Muscle layer of duodenum (tissue), 2 donors: ENCODE measurements at regions not wholly inside any gene's neighbourhood (a gene's known extent, or its start where the extent isn't known, plus 50 kb on each side); places are given as distances from the start of the nearest gene placed in this dataset.

Experiments used
- H3K27ac ChIP-seq: one replicate; pipeline ENCODE4 v1.7.0; 2013; ENCODE audit warnings: mild to moderate bottlenecking, low read length
- H3K27me3 ChIP-seq: one replicate; pipeline ENCODE4 v1.7.0; 2013; ENCODE audit warnings: low read depth, mild to moderate bottlenecking, control low read depth, low read length
- H3K36me3 ChIP-seq, 2 donors: one replicate each; pipeline ENCODE4 v1.7.0; 2013; ENCODE audit warnings: low read length in 2 of 2, control low read depth in 1 of 2, mild to moderate bottlenecking in 1 of 2; ENCODE audit not compliant: insufficient read depth in 2 of 2, control insufficient read depth in 1 of 2
- H3K4me1 ChIP-seq, 2 donors: one replicate each; pipeline ENCODE4 v1.7.0; 2013; ENCODE audit warnings: low read length in 2 of 2, mild to moderate bottlenecking in 2 of 2, control low read depth in 1 of 2, moderate library complexity in 1 of 2; ENCODE audit not compliant: insufficient read depth in 2 of 2, control insufficient read depth in 1 of 2
- H3K4me3 ChIP-seq, 2 donors: one replicate each; pipeline ENCODE4 v1.7.0; 2013; ENCODE audit warnings: low read length in 2 of 2, low read depth in 1 of 2, mild to moderate bottlenecking in 1 of 2
- H3K9me3 ChIP-seq, 2 donors: one replicate each; pipeline ENCODE4 v1.7.0; 2013; ENCODE audit warnings: low read length in 2 of 2, control low read depth in 1 of 2, mild to moderate bottlenecking in 1 of 2; ENCODE audit not compliant: control insufficient read depth in 1 of 2
- donor health status: healthy.

DNA sequence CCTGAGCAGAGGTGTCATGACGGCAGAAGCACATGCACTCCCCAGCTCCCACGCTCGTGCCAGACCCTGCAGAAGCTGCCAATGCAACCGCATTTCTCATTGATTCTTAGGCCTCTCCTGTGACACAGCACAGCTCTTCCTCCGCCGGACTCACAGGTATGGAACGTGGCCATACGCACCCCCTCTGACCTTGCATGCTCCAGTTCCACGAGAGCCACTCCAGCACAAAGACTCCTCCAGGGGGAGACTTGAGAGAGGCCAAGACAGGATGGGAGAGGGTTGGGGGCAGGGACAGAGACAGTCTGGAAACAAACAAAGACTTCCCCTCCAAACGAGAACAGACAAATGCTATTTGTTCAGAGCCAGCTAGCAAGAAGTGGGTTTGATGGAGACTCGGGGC is 124.3 kb upstream of the PPP2R2D start:
- Histone ChIP-seq H3K4me3 (peak overlapping the region in 1 of 2 donors; percentile 20), H3K27ac (no peak overlapping the region), H3K36me3 (no peaks in the 10 kb centered on the region), H3K9me3 (peaks cover 13 to 37% of the 10 kb centered on the region in 2 donors), H3K27me3 (peaks cover 5% of the 10 kb centered on the region), H3K4me1 (peaks cover 0 to 3% of the 10 kb centered on the region in 2 donors)

GRCh38 chr10:131777162-131777561 is 123.6 kb upstream of the PPP2R2D start:
- Histone ChIP-seq H3K27ac (no peak overlapping the region), H3K4me3 (no peak overlapping the region), H3K9me3 (peaks cover 13 to 37% of the 10 kb centered on the region in 2 donors), H3K4me1 (peaks cover 0 to 3% of the 10 kb centered on the region in 2 donors), H3K27me3 (peaks cover 5% of the 10 kb centered on the region), H3K36me3 (no peaks in the 10 kb centered on the region)

DNA sequence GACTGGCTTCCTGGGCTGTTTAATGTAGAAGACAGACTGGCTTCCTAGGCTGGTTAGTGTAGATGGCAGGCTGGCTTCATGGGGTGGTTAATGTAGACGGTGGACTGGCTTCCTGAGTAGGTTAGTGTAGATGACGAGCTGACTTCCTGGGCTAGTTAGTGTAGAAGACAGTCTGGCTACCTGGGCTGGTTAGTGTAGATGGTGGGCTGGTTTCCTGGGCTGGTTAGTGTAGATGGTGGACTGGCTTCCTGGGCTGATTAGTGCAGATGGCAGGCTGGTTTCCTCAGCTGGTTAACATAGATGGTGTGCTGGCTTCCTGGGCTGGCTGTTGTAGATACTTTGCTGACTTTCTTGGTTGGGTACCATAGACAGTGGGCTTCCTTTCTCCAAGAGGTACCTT is 122.9 kb upstream of the PPP2R2D start:
- Histone ChIP-seq H3K9me3 (peaks cover 13 to 37% of the 10 kb centered on the region in 2 donors), H3K27ac (no peak overlapping the region), H3K36me3 (no peaks in the 10 kb centered on the region), H3K27me3 (peaks cover 5% of the 10 kb centered on the region), H3K4me3 (peak overlapping the region in 1 of 2 donors; percentile 17), H3K4me1 (no peaks in the 10 kb centered on the region)

GRCh38 chr10:131778385-131778784 is 122.4 kb upstream of the PPP2R2D start:
- H3K9me3 ChIP-seq: peaks cover 13 to 37% of the 10 kb centered on the region in 2 donors
- H3K4me3 ChIP-seq: peak overlapping the region in 1 of 2 donors; percentile 17

DNA sequence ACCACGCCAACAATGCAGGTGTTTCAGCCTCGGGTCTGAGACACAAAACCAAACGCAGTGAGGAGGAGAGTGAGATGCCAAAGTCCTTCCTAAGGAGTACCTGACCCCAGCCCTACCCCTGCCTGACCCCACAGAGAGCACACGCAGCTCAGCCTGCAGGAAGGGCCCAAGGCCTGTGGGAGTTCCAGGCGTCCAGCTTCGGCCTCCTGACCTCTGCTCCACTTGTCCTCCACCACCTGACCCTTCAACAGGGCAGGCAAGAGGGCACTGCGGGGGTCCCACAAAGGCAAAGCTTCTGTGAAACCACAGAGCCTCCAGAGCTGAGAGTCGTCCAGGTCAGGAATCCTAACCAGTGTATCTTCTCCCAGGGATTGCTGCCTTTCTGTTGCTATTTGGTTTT is 122.0 kb upstream of the PPP2R2D start:
- Histone ChIP-seq H3K27me3 (no peaks in the 10 kb centered on the region), H3K4me1 (no peaks in the 10 kb centered on the region), H3K4me3 (no peak overlapping the region), H3K9me3 (peaks cover 13 to 37% of the 10 kb centered on the region in 2 donors), H3K27ac (no peak overlapping the region), H3K36me3 (no peaks in the 10 kb centered on the region)

More at GRCh38 chr10:131778385-131778784, 122.4 kb upstream of the PPP2R2D start:
- H3K27me3 ChIP-seq: peaks cover 2% of the 10 kb centered on the region
- H3K4me1 ChIP-seq: no peaks in the 10 kb centered on the region
- H3K27ac ChIP-seq: no peak overlapping the region
- H3K36me3 ChIP-seq: no peaks in the 10 kb centered on the region

DNA sequence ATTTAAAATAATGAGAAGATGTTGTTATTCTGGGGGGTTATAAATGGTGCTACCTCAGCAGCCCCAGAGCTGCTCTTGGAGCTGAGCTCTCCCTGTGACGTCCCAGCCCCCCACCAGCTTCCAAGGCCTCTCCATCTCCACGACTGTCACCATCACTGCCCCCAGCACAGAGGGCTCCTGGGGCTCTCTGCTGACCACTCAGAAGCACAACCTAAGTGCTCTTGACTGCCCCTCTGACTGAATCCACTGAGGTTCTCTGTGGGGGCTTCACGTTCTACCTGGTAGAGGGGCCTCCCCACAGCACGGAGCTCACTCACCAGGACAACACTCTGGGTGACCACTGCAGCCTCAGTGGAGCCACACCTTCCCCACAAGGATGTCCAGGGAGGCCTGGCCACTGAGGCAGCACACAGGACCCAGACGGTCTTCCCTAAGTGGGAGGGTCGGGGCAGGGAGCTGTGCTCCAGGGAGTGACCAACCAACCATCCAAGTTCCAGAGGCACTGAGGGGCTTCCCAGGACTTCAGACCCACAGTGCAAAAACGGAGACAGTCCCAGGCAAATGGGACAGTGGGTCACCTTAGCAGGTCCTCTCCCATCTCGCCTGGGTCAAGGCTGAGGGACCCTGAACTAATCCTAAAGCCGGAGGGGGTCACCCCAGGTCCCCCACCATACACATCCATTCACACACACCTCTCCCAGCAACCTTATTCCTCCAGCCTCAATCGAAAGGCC is 121.0 kb upstream of the PPP2R2D start:
- Histone ChIP-seq H3K36me3 (no peaks in the 10 kb centered on the region), H3K27me3 (no peaks in the 10 kb centered on the region), H3K4me1 (no peaks in the 10 kb centered on the region), H3K4me3 (no peak overlapping the region), H3K27ac (no peak overlapping the region), H3K9me3 (peaks cover 13 to 37% of the 10 kb centered on the region in 2 donors)

GRCh38 chr10:131781076-131781475 is 119.7 kb upstream of the PPP2R2D start:
- no peak overlapping the region for H3K27ac ChIP-seq
- no peaks in the 10 kb centered on the region for H3K4me1 ChIP-seq
- H3K9me3 ChIP-seq: peaks cover 13 to 28% of the 10 kb centered on the region in 2 donors
- H3K27me3 ChIP-seq: no peaks in the 10 kb centered on the region
- no peak overlapping the region for H3K4me3 ChIP-seq
- no peaks in the 10 kb centered on the region for H3K36me3 ChIP-seq

DNA sequence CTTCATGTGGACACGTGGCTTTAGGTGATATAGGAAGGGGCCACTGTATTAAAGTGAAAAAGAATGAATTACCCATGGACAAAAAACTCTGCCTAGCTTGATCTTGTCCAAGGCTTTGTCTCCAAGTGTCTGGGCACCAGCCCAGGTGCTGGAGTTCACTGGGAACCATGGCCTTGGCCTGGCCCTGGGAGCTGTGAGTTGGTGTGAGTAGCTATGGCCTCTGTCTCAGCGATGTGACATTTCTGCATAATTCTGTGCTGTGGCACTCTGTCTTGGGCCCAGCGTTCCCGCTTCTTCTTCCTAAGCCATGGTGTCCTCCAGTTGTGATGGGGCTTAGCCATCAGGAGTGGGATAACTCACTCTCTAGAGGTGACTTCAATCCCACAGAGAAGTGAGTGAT is 119.0 kb upstream of the PPP2R2D start:
- no peaks in the 10 kb centered on the region for H3K4me1 ChIP-seq
- H3K27ac ChIP-seq: no peak overlapping the region
- no peaks in the 10 kb centered on the region for H3K27me3 ChIP-seq
- H3K36me3 ChIP-seq: no peaks in the 10 kb centered on the region
- H3K9me3 ChIP-seq: peaks cover 12 to 21% of the 10 kb centered on the region in 2 donors
- H3K4me3 ChIP-seq: no peak overlapping the region

GRCh38 chr10:131784363-131785120 is 116.3 kb upstream of the PPP2R2D start:
- no peak overlapping the region for H3K4me3 ChIP-seq
- H3K27ac ChIP-seq: no peak overlapping the region
- H3K4me1 ChIP-seq: no peaks in the 10 kb centered on the region
- no peaks in the 10 kb centered on the region for H3K36me3 ChIP-seq
- H3K9me3 ChIP-seq: no peaks in the 10 kb centered on the region
- H3K27me3 ChIP-seq: no peaks in the 10 kb centered on the region

- Histone ChIP-seq H3K9me3 (no peaks in the 10 kb centered on the region), H3K27ac (no peak overlapping the region), H3K36me3 (no peaks in the 10 kb centered on the region), H3K4me3 (no peak overlapping the region), H3K27me3 (no peaks in the 10 kb centered on the region), H3K4me1 (no peaks in the 10 kb centered on the region)
These were observed 115.7 kb upstream of the PPP2R2D start for GRCh38 chr10:131785121-131785460.

- no peaks in the 10 kb centered on the region for H3K36me3 ChIP-seq
- no peaks in the 10 kb centered on the region for H3K9me3 ChIP-seq
- no peak overlapping the region for H3K4me3 ChIP-seq
- H3K27ac ChIP-seq: no peak overlapping the region
- H3K27me3 ChIP-seq: no peaks in the 10 kb centered on the region
- no peaks in the 10 kb centered on the region for H3K4me1 ChIP-seq
These were observed 113.8 kb upstream of the PPP2R2D start for GRCh38 chr10:131786756-131787605.
